ENCODE measurements at regions not wholly inside any gene's neighbourhood (a gene's known extent, or its start where the extent isn't known, plus 50 kb on each side); places are given as distances from the start of the nearest gene placed in this dataset.

DNA sequence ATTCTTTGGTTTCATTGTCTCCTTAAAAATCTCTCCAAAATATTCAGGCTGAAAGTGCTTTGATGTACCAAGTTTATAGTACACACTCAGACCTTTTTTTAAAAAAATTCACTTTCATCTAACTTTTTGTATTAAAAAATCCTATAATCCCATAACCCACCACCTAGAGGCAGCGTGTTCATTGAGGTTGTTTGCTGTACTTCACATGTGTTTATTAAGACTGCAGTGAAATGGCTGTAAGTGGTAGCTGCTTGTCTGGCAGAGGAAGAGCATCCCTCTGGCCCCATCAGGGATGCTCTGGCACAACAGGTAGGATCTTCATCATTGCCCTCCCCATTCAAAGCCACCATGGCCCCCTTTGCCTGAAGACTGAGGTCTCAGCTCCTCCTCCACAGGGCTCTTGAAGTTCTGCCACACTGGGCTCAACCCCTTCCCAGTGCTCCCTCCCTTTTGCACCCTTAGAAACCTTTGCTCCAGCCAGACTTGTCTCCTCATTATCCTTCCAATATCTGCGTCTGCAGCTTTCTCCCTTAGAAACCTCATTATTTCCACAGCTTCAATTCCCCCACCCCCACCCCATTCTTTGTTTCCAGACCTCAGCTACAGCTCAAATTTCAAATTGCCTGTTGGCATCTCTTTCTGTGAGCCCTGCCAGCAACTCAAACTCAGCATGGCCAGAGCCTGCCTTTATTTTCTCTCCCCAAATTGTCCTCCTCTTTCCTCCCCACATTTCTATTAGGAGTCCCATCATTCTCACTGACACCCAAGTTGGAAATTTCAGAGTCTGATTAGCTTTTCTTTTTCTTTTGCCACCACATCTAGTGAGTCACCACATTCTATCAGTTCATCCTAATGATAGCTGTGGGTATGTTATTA is 369.6 kb upstream of the USP24 start:
- H3K36me3 ChIP-seq (ENCODE audit: low read depth) = no peaks in the 10 kb centered on the region
- no peak for DNase-seq
- intact Hi-C loops (cut with micrococcal nuclease; ENCODE audit: unreplicated experiment) = no loop called here
- no peaks in the 10 kb centered on the region for H4K20me1 ChIP-seq (ENCODE audit: insufficient read depth)
- H3F3A ChIP-seq (ENCODE audit: insufficient read depth, low read depth) = peaks cover 12% of the 10 kb centered on the region; the same call in 1 of the 2 replicates
- no peaks in the 10 kb centered on the region for H3K9me2 ChIP-seq (ENCODE audit: insufficient read depth)
- peaks cover 27% of the 10 kb centered on the region for H3K4me1 ChIP-seq (replicated peaks; ENCODE audit: insufficient read depth)
- no peak overlapping the region for H3K4me2 ChIP-seq
- TF ChIP-seq EZH2 (IDR thresholded peaks at IDR 0.05; ENCODE audit: low read depth) = no peak
- TF ChIP-seq, protein P1, sequence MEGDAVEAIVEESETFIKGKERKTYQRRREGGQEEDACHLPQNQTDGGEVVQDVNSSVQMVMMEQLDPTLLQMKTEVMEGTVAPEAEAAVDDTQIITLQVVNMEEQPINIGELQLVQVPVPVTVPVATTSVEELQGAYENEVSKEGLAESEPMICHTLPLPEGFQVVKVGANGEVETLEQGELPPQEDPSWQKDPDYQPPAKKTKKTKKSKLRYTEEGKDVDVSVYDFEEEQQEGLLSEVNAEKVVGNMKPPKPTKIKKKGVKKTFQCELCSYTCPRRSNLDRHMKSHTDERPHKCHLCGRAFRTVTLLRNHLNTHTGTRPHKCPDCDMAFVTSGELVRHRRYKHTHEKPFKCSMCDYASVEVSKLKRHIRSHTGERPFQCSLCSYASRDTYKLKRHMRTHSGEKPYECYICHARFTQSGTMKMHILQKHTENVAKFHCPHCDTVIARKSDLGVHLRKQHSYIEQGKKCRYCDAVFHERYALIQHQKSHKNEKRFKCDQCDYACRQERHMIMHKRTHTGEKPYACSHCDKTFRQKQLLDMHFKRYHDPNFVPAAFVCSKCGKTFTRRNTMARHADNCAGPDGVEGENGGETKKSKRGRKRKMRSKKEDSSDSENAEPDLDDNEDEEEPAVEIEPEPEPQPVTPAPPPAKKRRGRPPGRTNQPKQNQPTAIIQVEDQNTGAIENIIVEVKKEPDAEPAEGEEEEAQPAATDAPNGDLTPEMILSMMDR (conservative IDR thresholded peaks at IDR 0.05) = no peak; the same call in 1 of the 2 replicates
- ChIA-PET CTCF (interaction anchor here (0.6 kb wide), 1 partner anchor 208 kb away, joined by 3 read pairs; no protein-coding TSS in a partner anchor), POLR2A (ENCODE audit: unreplicated experiment) (no interaction called here)
- no peaks in the 10 kb centered on the region for H3K9me3 ChIP-seq (ENCODE audit: insufficient read depth, low read depth)
- BruUV-seq (replicated peaks) = no TSS peak
- H3K27me3 ChIP-seq (ENCODE audit: insufficient read depth, low read depth) = no peaks in the 10 kb centered on the region
- H3K27ac ChIP-seq = no peak overlapping the region
- no peak overlapping the region for H2AFZ ChIP-seq
- H3K4me3 ChIP-seq = no peak overlapping the region
- H3K79me2 ChIP-seq (ENCODE audit: low read depth) = no peaks in the 10 kb centered on the region

DNA sequence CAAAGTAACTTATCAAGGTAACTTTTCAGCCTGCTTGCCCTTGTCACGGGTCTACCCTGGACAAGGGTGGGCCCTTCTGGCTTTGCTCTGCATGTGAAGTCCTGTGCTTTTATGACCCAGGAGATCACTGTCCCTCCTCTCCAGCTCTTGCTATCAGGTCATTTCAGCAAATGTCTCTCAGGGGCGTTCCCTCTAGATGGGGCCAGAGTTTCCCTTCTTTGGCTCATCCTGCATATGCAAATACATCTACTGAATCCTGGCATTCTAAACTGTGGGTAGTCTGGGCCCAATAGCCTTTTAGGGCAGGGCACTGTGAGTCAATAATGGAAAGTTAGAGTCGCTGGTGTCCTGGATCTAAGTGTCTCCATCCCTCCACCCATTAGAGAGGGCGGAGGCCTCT is 366.9 kb upstream of the USP24 start:
- TF ChIP-seq, protein P1 (conservative IDR thresholded peaks at IDR 0.05) = no peak
- no peak for TF ChIP-seq EZH2 (IDR thresholded peaks at IDR 0.05; ENCODE audit: low read depth)
- Histone ChIP-seq H3F3A (ENCODE audit: insufficient read depth, low read depth) (peaks cover 12% of the 10 kb centered on the region; the same call in 1 of the 2 replicates), H4K20me1 (ENCODE audit: insufficient read depth) (no peaks in the 10 kb centered on the region), H3K4me2 (no peak overlapping the region), H2AFZ (no peak overlapping the region), H3K36me3 (ENCODE audit: low read depth) (no peaks in the 10 kb centered on the region), H3K27me3 (ENCODE audit: insufficient read depth, low read depth) (no peaks in the 10 kb centered on the region), H3K27ac (no peak overlapping the region), H3K4me3 (no peak overlapping the region), H3K9me2 (ENCODE audit: insufficient read depth) (no peaks in the 10 kb centered on the region), H3K79me2 (ENCODE audit: low read depth) (no peaks in the 10 kb centered on the region), H3K4me1 (replicated peaks; ENCODE audit: insufficient read depth) (peaks cover 27% of the 10 kb centered on the region), H3K9me3 (ENCODE audit: insufficient read depth, low read depth) (no peaks in the 10 kb centered on the region)
- CTCF ChIA-PET = no interaction called here
- no peak for DNase-seq
- no TSS peak for BruUV-seq (replicated peaks)
- intact Hi-C loops (cut with micrococcal nuclease; ENCODE audit: unreplicated experiment) = no loop called here
- POLR2A ChIA-PET (ENCODE audit: unreplicated experiment) = no interaction called here

DNA sequence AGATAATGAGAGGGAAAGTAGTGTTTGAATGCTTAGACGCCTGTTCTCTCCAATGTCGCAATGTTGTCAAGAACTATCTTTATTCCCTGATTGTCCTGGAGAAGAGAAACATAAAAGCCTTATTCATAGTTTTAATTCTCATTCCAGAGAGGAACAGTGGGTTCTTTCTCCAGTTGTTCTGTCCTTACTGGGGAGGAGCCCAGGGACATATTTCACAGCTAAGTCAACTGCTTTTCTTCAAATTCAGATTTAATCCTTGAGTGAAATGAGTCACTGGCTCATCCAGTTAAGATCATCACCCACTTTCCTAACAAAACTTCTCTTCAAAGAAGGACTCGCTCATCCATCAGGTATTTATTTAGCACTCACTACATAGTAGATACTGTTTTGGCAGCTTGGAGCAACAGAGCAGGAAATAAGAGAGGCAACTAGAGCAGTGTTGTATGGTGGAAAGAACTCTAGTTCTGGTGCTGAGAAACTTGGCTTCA is 365.7 kb upstream of the USP24 start:
- Histone ChIP-seq H3K4me3 (no peak overlapping the region), H3K9me2 (ENCODE audit: insufficient read depth) (no peaks in the 10 kb centered on the region), H3K4me2 (0 out of 2 replicates have a peak overlapping the region, but pooled peaks have one; percentile 6), H3K27me3 (ENCODE audit: insufficient read depth, low read depth) (no peaks in the 10 kb centered on the region), H3K79me2 (ENCODE audit: low read depth) (no peaks in the 10 kb centered on the region), H3K9me3 (ENCODE audit: insufficient read depth, low read depth) (no peaks in the 10 kb centered on the region), H3K27ac (peak overlapping the region; percentile 53), H2AFZ (no peak overlapping the region), H3K4me1 (replicated peaks; ENCODE audit: insufficient read depth) (peaks cover 27% of the 10 kb centered on the region), H4K20me1 (ENCODE audit: insufficient read depth) (no peaks in the 10 kb centered on the region), H3K36me3 (ENCODE audit: low read depth) (no peaks in the 10 kb centered on the region), H3F3A (ENCODE audit: insufficient read depth, low read depth) (peaks cover 12% of the 10 kb centered on the region; the same call in 1 of the 2 replicates)
- TF ChIP-seq, protein P1 (conservative IDR thresholded peaks at IDR 0.05) = no peak
- no peak for TF ChIP-seq EZH2 (IDR thresholded peaks at IDR 0.05; ENCODE audit: low read depth)
- ChIA-PET CTCF (no interaction called here), POLR2A (ENCODE audit: unreplicated experiment) (no interaction called here)
- BruUV-seq (replicated peaks) = no TSS peak
- intact Hi-C loops (cut with micrococcal nuclease; ENCODE audit: unreplicated experiment) = loop anchor here (1.0 kb wide), 1 partner anchor 152 kb away; no protein-coding TSS in a partner anchor
- peak; percentile 8 to 81 for DNase-seq
